ENCODE measurements at regions not wholly inside any gene's neighbourhood (a gene's known extent, or its start where the extent isn't known, plus 50 kb on each side); places are given as distances from the start of the nearest gene placed in this dataset.

- TF ChIP-seq ZSCAN5A (tag by site-specific recombination; IDR thresholded peaks at IDR 0.05) (no peak), CTCF (tag by site-specific recombination; IDR thresholded peaks at IDR 0.05) (no peak)
Observed at GRCh38 chr15:88395241-88395640, 71.9 kb downstream of the MRPL46 start.

All from HEK293 (cell line).